Stimulated activated CD4-positive, alpha-beta T cell treated with anti-CD3 and anti-CD28 coated beads, Interleukin-4, amount 100 ng/mL, for 1 hour (primary cell): ENCODE measurements at regions not wholly inside any gene's neighbourhood (a gene's known extent, or its start where the extent isn't known, plus 50 kb on each side); places are given as distances from the start of the nearest gene placed in this dataset.
"Not testable (repeated sequence)": the region's sequence is repeated elsewhere in the genome, so short reads cannot be mapped to it uniquely, and the experiment has no call there.

ENCODE experiments used
- DNase-seq: peaks from one replicate; pipeline ENCODE4 v3.0.0-alpha.2; 2020

DNA sequence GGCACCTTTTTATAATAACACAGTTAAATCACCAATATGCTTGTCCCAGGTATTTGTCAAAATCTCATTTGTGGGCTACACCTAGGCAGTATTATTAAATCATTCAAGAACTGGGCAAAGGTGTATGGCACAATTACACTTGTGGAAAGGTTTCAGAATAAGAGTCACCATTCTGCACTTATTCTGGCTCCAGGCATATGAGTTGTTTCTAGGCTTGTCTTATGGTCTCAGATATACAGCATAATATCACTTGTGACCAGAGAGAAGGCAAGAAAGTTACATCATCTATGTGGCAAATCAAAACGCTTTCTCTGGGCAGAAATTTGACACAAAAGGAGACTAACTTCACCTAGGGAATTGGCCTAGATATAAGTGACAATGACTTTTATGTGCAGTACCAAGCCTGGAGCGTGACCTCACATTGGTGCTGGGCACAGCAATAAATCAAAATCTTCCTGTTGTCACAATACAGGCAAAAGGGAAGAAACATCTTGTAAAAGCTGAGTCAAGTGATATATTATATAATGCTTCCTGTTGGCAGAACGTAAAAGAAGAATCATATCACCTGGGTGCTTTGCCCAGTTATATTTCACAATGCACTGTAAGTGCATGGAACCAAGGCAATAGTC, 959.9 kb upstream of the AMELY start:
- no peak for DNase-seq

DNA sequence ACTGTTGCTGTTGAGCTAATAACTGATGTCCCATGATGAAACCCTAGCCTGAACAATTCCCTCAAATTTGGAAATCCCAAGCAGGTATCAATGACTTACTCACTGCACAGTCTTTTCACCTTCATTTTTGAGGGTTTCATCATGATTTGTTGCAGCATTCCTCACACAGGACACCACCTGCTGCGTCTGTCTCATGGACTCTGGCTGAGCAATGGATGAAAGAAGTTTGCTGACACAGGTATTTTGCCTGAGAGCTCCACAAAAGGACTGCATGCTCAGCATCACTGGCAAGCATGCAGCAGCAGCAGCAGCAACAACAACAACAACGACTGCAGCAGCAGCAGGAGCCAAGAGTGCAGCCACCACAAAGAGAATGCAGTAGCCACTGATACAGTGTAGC, 955.4 kb upstream of the AMELY start:
- no peak for DNase-seq

DNA sequence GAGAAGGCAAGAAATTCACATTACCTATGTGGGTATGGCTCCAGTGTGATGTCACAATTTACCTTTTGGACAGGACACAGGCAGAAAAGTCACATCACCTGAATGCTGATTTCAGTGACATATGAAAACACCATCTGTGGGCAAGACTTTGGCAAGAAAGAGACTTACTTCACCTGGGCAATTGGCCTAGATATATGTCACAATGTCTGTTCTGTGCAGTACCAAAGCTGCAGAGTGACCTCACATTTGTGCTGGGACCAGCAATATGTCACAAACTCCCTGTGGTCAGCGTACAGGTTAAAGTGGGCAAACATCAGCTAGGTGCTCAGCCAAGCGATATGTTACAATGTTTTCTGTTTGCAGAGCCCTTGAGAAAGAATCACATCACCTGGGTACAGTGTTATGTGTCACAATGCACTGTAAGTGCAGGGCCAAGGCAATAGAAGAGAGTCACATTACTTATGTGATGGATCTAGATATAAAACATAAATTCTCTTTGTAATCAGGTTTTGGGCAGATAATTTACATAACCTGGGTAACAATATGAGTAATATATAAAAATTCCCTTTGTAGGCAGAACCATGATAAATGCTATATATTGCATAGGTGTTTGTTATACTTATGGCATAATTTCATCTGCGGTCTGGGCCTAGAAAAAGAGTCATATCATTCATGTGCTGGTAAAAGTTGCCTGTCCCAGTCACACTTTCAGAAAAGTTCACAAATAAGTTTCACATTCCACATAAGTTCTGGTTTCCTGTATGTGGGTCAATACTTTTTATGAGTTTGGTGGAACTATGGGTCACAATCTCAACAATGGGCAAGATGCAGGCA, 949.4 kb upstream of the AMELY start:
- DNase-seq, result no peak

DNA sequence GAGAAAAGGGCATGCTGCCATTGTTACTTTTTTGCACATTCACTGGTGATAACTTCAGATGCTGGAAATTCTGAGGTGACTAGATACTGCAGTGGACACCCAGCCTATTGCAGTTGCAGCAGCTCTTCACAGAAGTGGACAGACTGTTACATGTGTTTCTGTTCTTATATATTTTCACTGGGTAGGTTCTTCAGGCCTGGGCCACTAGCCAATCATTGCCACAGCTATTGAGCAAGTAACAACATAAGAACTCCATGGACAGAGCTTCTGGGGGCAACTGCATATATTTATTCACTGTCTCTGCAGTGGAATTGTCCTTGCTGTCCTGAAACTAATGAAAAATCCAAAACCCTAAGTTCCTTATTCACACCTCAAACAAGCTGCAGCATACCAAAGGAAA, 938.6 kb upstream of the AMELY start:
- DNase-seq, result no peak

DNA sequence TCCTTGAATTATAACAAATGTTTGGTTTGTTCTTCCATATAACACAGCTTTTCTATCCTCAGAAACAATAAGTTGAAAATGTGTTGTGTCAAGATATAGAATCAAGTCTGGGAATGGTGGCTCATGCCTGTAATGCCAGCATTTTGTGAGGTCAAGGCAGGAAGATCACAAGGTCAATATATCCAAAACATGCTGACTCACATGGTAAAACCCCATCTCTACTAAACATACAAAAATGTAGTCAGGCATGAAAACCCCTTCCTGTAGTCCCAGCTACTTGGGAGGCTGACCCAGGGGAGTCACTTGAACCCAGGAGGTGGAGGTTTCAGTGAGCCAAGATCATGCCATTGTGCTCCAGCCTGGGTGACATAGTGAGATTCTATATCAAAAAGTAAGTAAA, 934.2 kb upstream of the AMELY start:
- DNase-seq, result no peak

DNA sequence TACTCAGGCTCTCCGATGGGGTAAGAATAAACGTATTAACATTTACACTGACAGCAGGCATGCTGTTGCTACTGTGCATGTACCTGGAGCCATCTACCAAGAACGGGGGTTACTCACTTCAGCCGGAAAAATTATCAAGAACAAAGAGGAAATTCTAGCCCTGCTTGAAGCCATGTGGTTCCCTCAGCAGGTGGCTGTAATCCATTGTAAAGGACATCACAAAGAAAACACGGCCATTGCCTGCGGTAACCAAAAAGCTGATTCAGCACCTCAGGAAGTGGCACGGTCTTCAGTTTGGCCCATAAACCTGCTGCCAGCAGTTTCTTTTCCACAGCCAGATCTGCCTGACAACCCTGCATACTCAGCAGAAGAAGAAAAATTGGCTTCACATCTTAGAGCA, 925.5 kb upstream of the AMELY start:
- DNase-seq, result no peak

DNA sequence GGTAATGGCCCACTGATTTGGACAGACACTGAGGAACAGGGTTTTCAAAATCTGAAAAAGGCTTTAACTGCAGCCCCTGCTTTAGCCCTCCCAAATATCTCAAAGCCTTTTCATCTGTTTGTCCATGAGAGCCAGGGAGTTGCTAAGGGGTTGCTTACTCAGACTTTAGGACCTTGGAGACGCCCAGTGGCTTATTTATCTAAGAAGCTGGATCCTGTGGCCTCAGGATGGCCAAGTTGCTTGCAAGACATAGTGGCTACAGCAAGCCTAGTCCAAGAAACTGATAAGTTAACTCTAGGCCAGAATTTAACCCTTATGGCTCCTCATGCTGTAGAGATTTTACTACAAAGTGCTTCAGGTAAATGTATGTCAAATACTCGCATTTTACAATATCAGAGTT, 924.8 kb upstream of the AMELY start:
- DNase-seq, result no peak

DNA sequence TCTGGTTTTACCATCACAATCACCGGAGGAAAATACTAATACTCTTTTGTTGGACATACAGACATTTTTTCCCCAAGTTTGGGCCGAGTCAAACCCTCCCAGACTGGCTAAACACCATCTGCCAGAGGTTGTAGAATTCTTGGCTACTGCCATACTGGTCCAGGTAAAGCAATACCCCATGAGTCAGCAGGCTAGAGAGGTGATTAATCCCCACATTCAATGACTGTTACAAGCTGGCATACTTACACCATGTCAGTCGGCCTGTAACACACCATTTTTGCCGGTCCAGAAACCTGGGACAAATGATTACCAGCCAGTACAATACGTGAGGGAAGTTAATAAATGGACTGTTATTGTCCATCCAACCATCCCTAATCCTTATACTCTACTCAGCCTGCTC, 923.9 kb upstream of the AMELY start:
- no peak for DNase-seq

DNA sequence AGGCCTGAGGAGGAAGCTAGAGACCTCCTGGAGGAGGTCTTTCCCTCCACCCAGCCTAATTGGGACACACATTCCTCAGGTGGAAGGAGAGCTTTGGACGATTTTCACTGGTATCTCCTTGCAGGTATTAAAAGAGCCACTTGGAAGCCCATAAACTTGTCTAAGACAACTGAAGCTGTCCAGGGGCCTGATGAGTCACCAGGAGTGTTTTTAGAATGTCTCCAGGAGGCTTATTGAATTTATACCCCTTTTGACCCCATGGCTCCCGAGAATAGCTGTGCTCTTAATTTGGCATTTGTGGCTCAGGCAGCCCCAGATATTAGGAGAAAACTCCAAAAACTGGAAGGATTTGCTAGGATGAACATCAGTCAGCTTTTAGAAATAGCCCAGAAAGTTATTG, 922.7 kb upstream of the AMELY start:
- no peak for DNase-seq

DNA sequence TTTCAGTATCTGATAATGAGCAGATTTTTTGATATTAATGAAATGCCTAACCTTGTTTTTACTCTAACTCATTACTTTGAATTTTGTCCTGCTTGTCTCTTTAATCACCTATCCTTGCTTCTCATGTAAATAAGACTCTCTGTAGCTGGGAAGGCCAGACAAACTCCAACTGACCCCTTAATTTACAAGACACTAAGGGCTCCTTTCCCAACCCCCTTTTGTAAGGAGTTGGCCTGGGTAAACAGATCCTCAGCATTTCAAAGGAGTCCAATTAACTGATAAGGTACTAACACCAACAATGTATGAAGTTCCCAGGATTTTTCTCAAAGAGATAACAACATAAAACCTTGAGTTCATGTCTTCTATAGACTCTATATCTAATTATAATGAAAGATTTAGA, 919.3 kb upstream of the AMELY start:
- DNase-seq, result not testable (repeated sequence)

DNA sequence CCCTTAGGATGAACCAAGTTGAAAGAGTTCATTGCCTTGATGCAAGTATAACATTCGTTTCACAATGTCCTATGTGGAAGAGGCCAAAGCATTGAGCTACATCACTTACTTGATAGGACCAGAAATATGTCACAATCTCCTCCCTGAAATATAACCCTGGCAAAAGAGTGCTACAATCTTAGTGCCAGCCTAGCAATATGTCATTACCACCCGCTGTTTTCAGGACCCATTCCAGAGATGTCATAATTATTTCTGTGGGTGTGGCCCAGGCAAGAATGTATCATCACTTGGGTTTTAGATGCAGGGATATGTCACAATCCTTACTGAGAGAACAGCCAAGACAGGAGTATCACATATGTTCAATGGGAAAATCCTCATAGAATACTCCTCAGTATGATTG, 915.0 kb upstream of the AMELY start:
- DNase-seq, result no peak

DNA sequence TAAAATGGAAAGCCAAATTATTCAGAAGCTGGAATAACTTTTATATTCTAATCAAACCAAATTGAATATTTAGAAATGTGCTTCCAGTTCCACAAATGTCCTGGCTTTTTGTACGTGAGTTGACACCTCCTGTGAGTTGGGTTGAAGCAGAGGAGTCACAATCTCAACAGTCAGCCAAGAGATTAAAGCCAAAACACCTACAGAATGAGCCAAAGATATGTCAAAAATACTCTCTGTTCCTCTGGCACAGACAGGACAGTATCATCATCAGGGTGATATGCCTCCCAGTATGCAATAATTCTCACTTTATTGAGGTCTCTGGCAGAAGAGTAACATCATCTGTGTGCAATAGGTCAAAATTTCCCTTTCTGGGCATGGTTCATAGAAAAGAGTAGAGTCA, 914.3 kb upstream of the AMELY start:
- no peak for DNase-seq

DNA sequence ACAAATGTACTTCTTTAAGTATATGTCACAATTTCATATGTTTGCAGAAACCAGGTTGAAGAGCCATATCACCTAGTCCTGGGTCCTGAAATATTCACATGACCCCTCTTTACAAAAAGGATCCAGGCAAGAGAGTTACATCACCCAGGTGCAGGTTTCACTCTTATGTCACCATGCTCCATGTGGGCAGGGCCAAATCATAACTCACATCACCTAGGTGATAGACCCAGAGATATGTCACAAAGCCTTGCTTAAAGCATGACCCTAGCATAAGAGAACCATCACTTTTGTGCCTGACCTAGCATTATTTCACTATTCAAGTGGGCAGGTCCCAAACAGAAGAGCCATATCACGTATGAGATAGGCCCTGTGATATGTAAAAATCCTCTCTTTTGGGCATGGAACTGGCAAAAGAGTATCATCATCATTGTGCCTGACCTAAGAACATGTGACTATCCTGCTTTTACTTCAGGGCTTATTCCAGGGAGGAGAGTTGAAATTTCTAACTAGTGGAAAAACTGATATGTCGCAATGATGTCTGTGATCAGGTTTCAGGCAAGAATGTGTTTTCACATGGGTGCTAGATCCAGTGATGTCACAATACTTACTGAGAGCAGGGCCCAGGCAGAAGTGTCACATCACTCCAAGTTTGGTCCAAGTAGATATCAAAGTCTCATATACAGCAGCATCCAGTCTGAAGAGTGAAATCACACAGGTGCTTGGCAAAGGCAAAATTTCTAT, 909.9 kb upstream of the AMELY start:
- no peak for DNase-seq

DNA sequence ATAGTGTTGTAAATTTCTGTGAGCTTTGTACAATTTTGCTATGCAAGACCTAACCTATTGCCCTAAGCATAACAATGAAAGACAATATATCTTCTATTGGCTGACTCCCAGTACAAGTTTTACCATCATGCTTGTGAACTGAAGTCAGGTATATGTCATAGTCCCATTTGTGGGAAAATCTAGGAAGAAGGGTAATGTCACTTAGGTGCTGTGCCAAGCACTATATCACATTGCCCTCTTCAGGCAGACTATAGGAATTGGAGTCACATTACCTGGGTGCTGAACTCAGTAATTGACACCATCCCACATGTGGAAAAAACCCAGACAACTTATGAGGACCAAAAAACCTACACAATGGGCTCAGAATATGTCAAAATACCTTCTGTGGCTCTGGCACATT, 907.4 kb upstream of the AMELY start:
- DNase-seq, result no peak

DNA sequence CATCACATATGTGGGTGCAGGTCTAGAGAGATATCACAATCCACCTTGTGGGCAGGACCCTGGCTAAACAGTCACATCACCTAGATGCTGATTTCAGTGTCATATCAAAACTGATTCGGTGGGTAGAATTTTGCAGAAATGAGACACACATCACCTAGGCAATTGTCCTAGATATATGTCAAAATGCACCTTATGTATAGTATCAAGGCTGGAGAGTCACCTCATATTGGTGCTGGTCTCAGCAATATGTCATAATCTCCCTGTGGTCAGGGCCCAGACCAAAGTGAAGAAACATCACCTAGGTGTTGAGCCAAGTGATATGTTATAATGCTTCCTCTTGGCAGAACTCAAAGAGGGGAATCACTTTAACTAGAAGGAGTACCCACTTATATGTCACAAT, 905.0 kb upstream of the AMELY start:
- DNase-seq, result no peak

DNA sequence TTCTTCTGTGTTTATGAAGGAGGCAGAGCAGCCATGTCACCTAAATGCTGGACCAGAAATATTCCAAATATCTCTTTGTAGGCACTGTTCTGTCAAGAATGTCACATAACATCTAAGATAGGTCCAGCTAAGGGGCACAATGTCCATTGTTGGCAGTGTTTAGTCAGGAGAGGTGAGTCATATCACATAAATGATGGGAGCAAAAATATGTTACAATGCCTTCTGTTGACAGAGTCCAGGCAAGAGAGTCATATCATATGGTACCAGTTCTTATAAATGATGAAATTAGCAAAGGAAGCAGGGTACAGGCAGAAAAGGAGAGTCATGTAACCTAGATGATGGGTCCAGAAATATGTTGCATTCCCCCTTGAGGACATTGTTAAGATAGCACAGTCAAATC, 904.4 kb upstream of the AMELY start:
- DNase-seq, result no peak

DNA sequence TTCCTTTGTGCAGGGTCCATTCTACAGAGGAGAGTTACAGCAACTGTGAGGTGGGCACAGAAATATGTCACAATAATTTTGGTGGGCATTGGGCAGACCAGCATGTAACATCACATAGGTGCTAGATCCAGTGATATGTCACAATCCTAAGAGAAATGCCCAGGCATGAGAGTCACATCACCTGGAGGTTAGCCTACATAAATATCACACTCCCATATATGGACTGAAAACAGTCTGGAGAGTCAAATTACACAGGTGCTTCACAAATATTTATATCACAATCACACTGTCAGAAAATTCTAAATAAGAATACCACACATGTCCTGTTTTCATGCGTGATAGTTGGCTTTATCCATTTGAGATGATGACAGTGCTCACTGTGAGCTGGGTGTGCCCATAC, 903.7 kb upstream of the AMELY start:
- DNase-seq, result no peak

DNA sequence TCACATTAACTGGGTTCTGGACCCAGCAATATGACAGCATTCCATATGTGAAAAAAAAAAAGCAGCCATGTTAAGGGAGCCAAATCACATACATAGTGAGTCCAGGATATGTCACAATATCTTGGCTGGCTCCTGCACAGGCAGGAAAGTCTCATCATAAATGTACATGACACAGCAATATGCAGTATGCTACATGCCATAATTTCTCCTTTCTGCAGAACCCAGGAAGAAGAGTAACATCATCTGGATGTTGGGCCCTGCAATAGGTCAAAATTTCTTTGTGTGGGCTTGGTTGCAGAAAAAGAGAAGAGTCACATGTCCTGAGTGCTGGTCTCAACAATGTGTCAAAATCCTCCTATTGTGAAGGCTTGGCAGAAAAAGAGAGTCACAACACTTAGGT, 902.8 kb upstream of the AMELY start:
- DNase-seq, result no peak

DNA sequence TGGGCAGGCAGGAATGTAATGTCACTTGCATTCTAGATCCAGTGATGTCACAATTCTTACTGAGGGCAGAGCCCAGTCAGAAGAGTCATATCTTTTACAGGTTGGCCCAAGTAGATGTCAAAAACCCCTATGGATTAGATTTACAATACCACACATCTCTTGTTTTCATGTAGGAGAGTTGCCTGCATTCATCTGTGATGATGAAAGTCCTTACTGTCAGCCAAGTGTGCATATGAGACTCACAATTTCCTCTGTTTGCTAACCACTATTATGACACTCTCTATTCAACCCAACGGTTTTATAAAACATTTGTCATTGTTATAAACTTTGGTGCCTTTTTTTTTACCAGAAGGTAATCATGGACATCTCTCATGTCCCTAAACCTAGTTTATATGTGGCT, 898.8 kb upstream of the AMELY start:
- no peak for DNase-seq

DNA sequence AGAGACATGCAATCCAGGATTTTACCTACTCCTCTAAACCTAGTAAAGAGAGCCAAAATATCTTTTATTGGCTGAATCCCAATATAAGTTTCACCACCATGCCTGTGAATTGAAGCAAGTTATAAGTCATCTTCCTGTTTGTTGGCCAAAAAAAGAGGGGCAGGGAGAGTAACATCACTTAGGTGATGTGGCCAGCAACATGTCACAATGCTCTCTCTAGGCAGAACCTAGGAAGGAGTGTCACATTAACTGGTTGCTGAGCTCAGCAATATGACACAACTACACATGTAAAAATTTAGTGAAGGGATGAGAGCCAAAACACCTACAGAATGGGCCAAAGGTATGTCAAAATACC, 895.9 kb upstream of the AMELY start:
- DNase-seq, result no peak

DNA sequence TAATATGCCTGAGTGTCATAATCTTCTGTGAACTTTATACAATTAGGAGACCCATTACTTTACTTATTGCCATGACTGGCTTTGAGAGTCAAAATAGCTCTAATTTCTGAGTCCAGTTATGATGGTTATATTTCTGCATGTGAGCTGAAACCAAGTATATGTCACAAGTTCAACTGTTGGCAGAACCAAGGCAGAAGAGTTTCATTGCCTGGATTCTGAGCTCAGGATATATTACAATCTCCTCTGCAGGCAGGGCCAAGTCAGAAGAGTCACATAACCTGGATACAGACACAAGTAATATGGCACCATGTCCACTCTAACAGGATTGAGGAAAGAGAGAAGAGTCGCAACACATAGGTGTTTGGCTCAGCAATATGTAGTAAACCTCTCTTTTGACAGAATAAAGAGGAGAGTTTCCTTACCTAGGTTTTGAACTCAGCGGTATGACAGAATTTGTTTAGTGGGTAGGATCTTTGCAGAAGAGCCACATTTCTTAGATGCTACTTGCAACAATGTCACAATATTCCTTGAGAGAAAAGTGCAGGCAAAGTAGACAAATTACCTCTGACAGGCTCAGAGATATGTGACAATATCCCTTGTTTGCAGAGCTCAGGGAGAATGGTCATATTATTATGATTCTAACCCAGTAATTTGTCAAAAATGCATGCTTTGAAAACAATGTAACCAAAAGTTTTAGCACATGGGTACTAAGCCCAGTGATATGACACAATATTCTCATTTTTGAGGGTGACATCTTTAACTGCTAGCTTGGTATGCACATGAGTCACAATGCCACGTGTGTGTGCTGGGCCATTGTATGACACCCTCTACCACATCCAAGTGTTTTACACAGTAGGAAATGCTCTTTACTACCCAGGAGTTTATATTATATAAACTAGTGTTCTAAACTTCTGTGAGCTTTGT, 895.3 kb upstream of the AMELY start:
- DNase-seq, result no peak

DNA sequence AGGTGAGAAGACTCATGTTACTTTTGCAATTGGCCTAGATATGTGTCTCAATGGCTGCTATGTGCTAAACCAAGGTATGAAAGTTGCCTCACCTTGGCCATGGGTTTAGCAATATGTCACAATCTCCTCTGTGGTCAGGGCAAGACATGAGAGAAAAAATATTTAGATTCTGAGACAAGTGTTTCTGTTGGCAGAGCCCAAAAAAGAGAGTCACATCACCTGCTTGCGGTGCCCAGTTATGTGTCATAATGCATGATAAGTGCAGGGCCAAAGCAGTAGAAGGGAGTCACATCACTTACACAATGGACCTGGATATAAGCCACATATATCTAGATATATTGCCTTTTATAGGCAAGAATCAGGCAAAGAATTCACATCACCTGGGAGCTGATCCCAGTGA, 894.1 kb upstream of the AMELY start:
- no peak for DNase-seq

DNA sequence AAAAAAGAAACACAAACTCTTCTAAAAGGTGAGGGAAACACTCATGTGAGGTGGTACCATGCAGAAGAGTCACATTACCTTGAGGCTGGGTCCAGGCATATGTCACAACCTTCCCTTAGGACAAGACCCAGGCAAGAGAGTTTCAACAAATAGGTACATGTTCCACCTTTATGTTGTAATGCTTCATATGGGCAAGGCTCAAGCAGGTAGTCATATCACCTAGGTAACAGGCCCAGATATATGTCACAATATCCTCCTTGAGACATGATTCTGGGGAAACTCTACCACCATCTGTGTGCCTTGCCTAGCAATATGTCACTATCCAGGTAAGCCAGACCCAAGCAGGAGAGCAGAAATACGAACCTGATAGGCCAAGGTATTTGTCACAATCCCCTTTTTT, 892.2 kb upstream of the AMELY start:
- DNase-seq, result no peak
